ENCODE measurements at regions not wholly inside any gene's neighbourhood (a gene's known extent, or its start where the extent isn't known, plus 50 kb on each side); places are given as distances from the start of the nearest gene placed in this dataset.

- DNase-seq: no peak
Measured at GRCh38 chr7:32262315-32262714, 192.1 kb upstream of the PDE1C start.

- peak; percentile 90 for DNase-seq
Measured at GRCh38 chr7:32259931-32260596, 189.9 kb upstream of the PDE1C start.

- no peak for DNase-seq
Measured at GRCh38 chr7:32258265-32258664, 188.1 kb upstream of the PDE1C start.

- DNase-seq: no peak
Measured at GRCh38 chr7:32257621-32258020, 187.4 kb upstream of the PDE1C start.

- DNase-seq: no peak
Measured at GRCh38 chr7:32256811-32257210, 186.6 kb upstream of the PDE1C start.

GRCh38 chr7:32256376-32256775 is 186.2 kb upstream of the PDE1C start:
- DNase-seq: no peak

- no peak for DNase-seq
Measured at GRCh38 chr7:32255036-32255435, 184.8 kb upstream of the PDE1C start.

GRCh38 chr7:32253299-32253698 is 183.1 kb upstream of the PDE1C start:
- no peak for DNase-seq

- no peak for DNase-seq
Measured at GRCh38 chr7:32251659-32252058, 181.5 kb upstream of the PDE1C start.

- no peak for DNase-seq
Measured at GRCh38 chr7:32250471-32251260, 180.5 kb upstream of the PDE1C start.

- DNase-seq: no peak
Measured at GRCh38 chr7:32250003-32250402, 179.8 kb upstream of the PDE1C start.

GRCh38 chr7:32248522-32248921 is 178.3 kb upstream of the PDE1C start:
- no peak for DNase-seq

- DNase-seq: no peak
Measured at GRCh38 chr7:32244806-32245345, 174.7 kb upstream of the PDE1C start.

- no peak for DNase-seq
Measured at GRCh38 chr7:32243687-32244290, 173.6 kb upstream of the PDE1C start.

GRCh38 chr7:32242436-32242835 is 172.2 kb upstream of the PDE1C start:
- DNase-seq: no peak

- no peak for DNase-seq
Measured at GRCh38 chr7:32241636-32242035, 171.4 kb upstream of the PDE1C start.

- DNase-seq: no peak
Measured at GRCh38 chr7:32239764-32240163, 169.6 kb upstream of the PDE1C start.

GRCh38 chr7:32228601-32229000 is 158.4 kb upstream of the PDE1C start:
- no peak for DNase-seq

- no peak for DNase-seq
Measured at GRCh38 chr7:32227746-32228145, 157.5 kb upstream of the PDE1C start.

GRCh38 chr7:32224276-32224675 is 154.1 kb upstream of the PDE1C start:
- DNase-seq: no peak

- DNase-seq: no peak
Measured at GRCh38 chr7:32223721-32224120, 153.5 kb upstream of the PDE1C start.

- DNase-seq: no peak
Measured at GRCh38 chr7:32223071-32223650, 153.0 kb upstream of the PDE1C start.

GRCh38 chr7:32222251-32222900 is 152.2 kb upstream of the PDE1C start:
- DNase-seq: no peak
